GM12878 (cell line): ENCODE measurements at regions not wholly inside any gene's neighbourhood (a gene's known extent, or its start where the extent isn't known, plus 50 kb on each side); places are given as distances from the start of the nearest gene placed in this dataset.

Source experiments
- ATAC-seq: fragments of 200-7000 bp; cut with Tn5 transposase; 3 replicates; pipeline ENCODE4 v1.9.1; 2020; ENCODE audit warnings: mild to moderate bottlenecking, moderate library complexity
- BruUV-seq: library from RNA; stranded (reverse); fragments of 400-500 nt; replicated peaks from 2 replicates; lab custom pipeline; 2021; lab: Mats Ljungman, UMichigan
- CTCF ChIA-PET: fragments of 300-600 bp; sonication (Branson Sonifier 250); formaldehyde crosslinking; extraction: SDS; loops from one replicate; lab custom pipeline; 2021; ENCODE audit warnings: inconsistent platforms; lab: Yijun Ruan, JAX
- POLR2A ChIA-PET: fragments of 350-600 bp; formaldehyde crosslinking; extraction: SDS; loops from one replicate; lab custom pipeline; 2021; ENCODE audit warnings: inconsistent platforms; lab: Charles Lee
- RAD21 ChIA-PET: fragments of 300-600 bp; sonication (Branson Sonifier 250); formaldehyde crosslinking; loops from one replicate; lab custom pipeline; 2023; ENCODE audit warnings: antibody characterized with exemption; ENCODE audit not compliant: unreplicated experiment; lab: Charles Lee
- SMC1A ChIA-PET: fragments of 300-600 bp; sonication (Branson Sonifier 250); formaldehyde crosslinking; loops from one replicate; lab custom pipeline; 2023; ENCODE audit not compliant: unreplicated experiment, uncharacterized antibody; lab: Charles Lee
- DNase-seq: peaks from one replicate; pipeline ENCODE4 v3.0.0-alpha.2; 2011; ENCODE audit warnings: low read depth, low spot score
- FAIRE-seq: peaks from 3 replicates; lab custom pipeline; 2011; peaks lifted over from hg19 to GRCh38; lab: Jason Lieb, UNC
- H2AFZ ChIP-seq: 2 replicates; pipeline ENCODE4 v1.6.0; 2011; ENCODE audit warnings: low read depth, low read length, control low read depth; ENCODE audit not compliant: control insufficient read depth
- H3K27ac ChIP-seq: 2 replicates; pipeline ENCODE4 v1.5.1; 2011; ENCODE audit warnings: control low read depth; ENCODE audit not compliant: control insufficient read depth, insufficient read depth
- H3K27me3 ChIP-seq, 2 experiments: replicated peaks in 1 of 2; 2 replicates each; pipeline versions ENCODE4 v1.6.0 to v1.6.1; 2011; ENCODE audit warnings: low read length in 1 of 2; ENCODE audit not compliant: control insufficient read depth in 2 of 2, insufficient read depth in 2 of 2
- H3K36me3 ChIP-seq, 2 experiments: 2 replicates each; pipeline ENCODE4 v1.5.1; 2011; ENCODE audit warnings: low read length in 1 of 2; ENCODE audit not compliant: control insufficient read depth in 2 of 2, insufficient read depth in 2 of 2
- H3K4me1 ChIP-seq: 2 replicates; pipeline ENCODE4 v1.6.1; 2011; ENCODE audit warnings: mild to moderate bottlenecking, low read length, moderate library complexity, mixed read lengths; ENCODE audit not compliant: control insufficient read depth, insufficient read depth
- H3K4me2 ChIP-seq: 2 replicates; pipeline ENCODE4 v1.6.0; 2011; ENCODE audit warnings: control low read depth; ENCODE audit not compliant: control insufficient read depth, insufficient read depth
- H3K4me3 ChIP-seq: fragments of 200-600 bp; sonication (generic); 2 replicates; pipeline ENCODE4 v1.5.1; 2016
- H3K79me2 ChIP-seq: 2 replicates; pipeline ENCODE4 v1.6.0; 2011; ENCODE audit warnings: low read length; ENCODE audit not compliant: control insufficient read depth, insufficient read depth
- H3K9ac ChIP-seq: 2 replicates; pipeline ENCODE4 v1.8.0; 2011; ENCODE audit warnings: low read length, control low read depth, mixed read lengths; ENCODE audit not compliant: control insufficient read depth, insufficient read depth
- H3K9me3 ChIP-seq: replicated peaks from 3 replicates; pipeline ENCODE4 v1.5.1; 2011; ENCODE audit warnings: mild to moderate bottlenecking, low read length; ENCODE audit not compliant: control insufficient read depth, insufficient read depth
- H4K20me1 ChIP-seq: 2 replicates; pipeline ENCODE4 v1.6.0; 2011; ENCODE audit not compliant: control insufficient read depth, insufficient read depth
- CEBPZ ChIP-seq: fragments of 150-350 bp; IDR thresholded peaks from 2 replicates; pipeline ENCODE4 v1.6.1; 2016; ENCODE audit warnings: low read depth, low read length
- EP300 ChIP-seq, 2 experiments: fragments of 150-350 bp in 1 of 2; IDR thresholded peaks; 2 replicates each; pipeline ENCODE4 v1.6.1; 2011 to 2012; ENCODE audit warnings: low read depth in 2 of 2, low read length in 2 of 2, borderline replicate concordance in 1 of 2, improper control_type of control experiment in 1 of 2, inconsistent platforms in 1 of 2; ENCODE audit not compliant: control insufficient read depth in 1 of 2
- EZH2 ChIP-seq: IDR thresholded peaks from 2 replicates; pipeline ENCODE4 v1.6.1; 2012; ENCODE audit warnings: low read depth, mild to moderate bottlenecking, control low read depth, inconsistent platforms, low read length, borderline replicate concordance; ENCODE audit not compliant: control insufficient read depth
- FOXM1 ChIP-seq: IDR thresholded peaks from 2 replicates; pipeline ENCODE4 v1.6.1; 2012; ENCODE audit warnings: low read depth, mild to moderate bottlenecking, inconsistent platforms, low read length, moderate library complexity
- HDAC6 ChIP-seq: fragments of 200-600 bp; sonication (generic); IDR thresholded peaks from one replicate; pipeline ENCODE4 v1.8.0; 2017; ENCODE audit warnings: antibody characterized with exemption; ENCODE audit not compliant: unreplicated experiment
- HSF1 ChIP-seq: fragments of 150-350 bp; IDR thresholded peaks from 2 replicates; pipeline ENCODE4 v1.6.1; 2014; ENCODE audit warnings: mild to moderate bottlenecking, low read depth, low read length
- IRF3 ChIP-seq: fragments of 450-650 bp; IDR thresholded peaks from 2 replicates; pipeline ENCODE4 v1.6.1; 2014; ENCODE audit warnings: mild to moderate bottlenecking
- MTA3 ChIP-seq: IDR thresholded peaks from 2 replicates; pipeline ENCODE4 v1.6.1; 2012; ENCODE audit warnings: low read length, inconsistent platforms, borderline replicate concordance
- NFXL1 ChIP-seq: fragments of 450-650 bp; IDR thresholded peaks from 2 replicates; pipeline ENCODE4 v1.6.1; 2017; ENCODE audit warnings: antibody characterized with exemption, mild to moderate bottlenecking, borderline replicate concordance
- SMAD5 ChIP-seq: IDR thresholded peaks from 2 replicates; pipeline ENCODE4 v1.6.1; 2016; ENCODE audit warnings: antibody characterized with exemption, low read depth
- SP1 ChIP-seq: IDR thresholded peaks from one replicate; pipeline ENCODE4 v1.6.1; 2011; ENCODE audit warnings: low read depth, low read length
- SREBF2 ChIP-seq: IDR thresholded peaks from 2 replicates; pipeline ENCODE4 v1.6.1; 2012; ENCODE audit warnings: mild to moderate bottlenecking, low read length
- YY1 ChIP-seq: IDR thresholded peaks from 2 replicates; pipeline ENCODE4 v1.6.1; 2011; ENCODE audit warnings: low read depth, mild to moderate bottlenecking, low read length
- ZBTB11 ChIP-seq: fragments of 450-650 bp; formaldehyde crosslinking; IDR thresholded peaks from 2 replicates; pipeline ENCODE4 v1.5.0; 2022; ENCODE audit warnings: mild to moderate bottlenecking, missing genetic modification characterization
- ZNF24 ChIP-seq: fragments of 450-650 bp; IDR thresholded peaks from 2 replicates; pipeline ENCODE4 v1.6.1; 2017; ENCODE audit warnings: antibody characterized with exemption, mild to moderate bottlenecking
- ZNF384 ChIP-seq: IDR thresholded peaks from 2 replicates; pipeline ENCODE4 v1.6.1; 2012; ENCODE audit warnings: low read depth, mild to moderate bottlenecking, low read length, improper control_type of control experiment, borderline replicate concordance
- ZZZ3 ChIP-seq: IDR thresholded peaks from 2 replicates; pipeline ENCODE4 v1.6.1; 2011; ENCODE audit warnings: low read depth; ENCODE audit not compliant: control insufficient read depth, insufficient read length
- WGBS: methylation state at CpG from one replicate; pipeline ENCODE4 v1.1.6; 2016; ENCODE audit warnings: low lambda C conversion rate; ENCODE audit not compliant: insufficient replicate concordance, insufficient coverage; ENCODE audit errors: missing lambda C conversion rate; 5-methylcytosine and 5-hydroxymethylcytosine counted together
- in situ Hi-C: fragments of 300-500 bp; cut with MboI; formaldehyde crosslinking; loops from 9 replicates; pipeline ENCODE4 v1.14.3; 2018; ENCODE audit warnings: mixed read lengths
- intact Hi-C: fragments of 100-400 bp; cut with micrococcal nuclease; formaldehyde crosslinking; loops from one replicate; pipeline ENCODE4 v1.14.2; 2022; ENCODE audit not compliant: unreplicated experiment

- Histone ChIP-seq H3K79me2 (no peaks in the 10 kb centered on the region), H3K4me2 (no peak overlapping the region), H3K27me3 (no peaks in the 10 kb centered on the region), H3K4me1 (no peaks in the 10 kb centered on the region), H3K36me3 (no peaks in the 10 kb centered on the region), H4K20me1 (no peaks in the 10 kb centered on the region), H3K4me3 (no peak overlapping the region), H3K9me3 (no peaks in the 10 kb centered on the region), H3K27ac (no peak overlapping the region), H3K9ac (no peak overlapping the region), H2AFZ (no peak overlapping the region)
- WGBS: 4% methylated on average over 2 of the region's 2 CpGs
- BruUV-seq: no TSS peak
- RAD21 ChIA-PET: no interaction called here
- POLR2A ChIA-PET: no interaction called here
- FAIRE-seq: no peak
- SMC1A ChIA-PET: interaction anchor here (0.8 to 1.6 kb wide), 2 partner anchors 21 to 26 kb away, joined by 3 to 4 read pairs; no protein-coding TSS in a partner anchor
- ATAC-seq: no peak
- in situ Hi-C loops: no loop called here
- DNase-seq: no peak
- intact Hi-C loops: no loop called here
- CTCF ChIA-PET: no interaction called here
- TF ChIP-seq EP300 (IDR thresholded peaks at IDR 0.05; ENCODE audit: borderline replicate concordance in 1 of 2, control insufficient read depth in 1 of 2, low read depth in 2 of 2, low read length in 2 of 2): no peak
- TF ChIP-seq ZZZ3: no peak
- no peak for TF ChIP-seq NFXL1
- TF ChIP-seq SP1: no peak
- TF ChIP-seq YY1: no peak
- no peak for TF ChIP-seq ZBTB11
- TF ChIP-seq HSF1: no peak
- no peak for TF ChIP-seq CEBPZ
- no peak for TF ChIP-seq MTA3
- TF ChIP-seq ZNF24: no peak
- no peak for TF ChIP-seq ZNF384
- TF ChIP-seq FOXM1: no peak
- TF ChIP-seq SREBF2: no peak
- TF ChIP-seq SMAD5: no peak
- no peak for TF ChIP-seq IRF3
- no peak for TF ChIP-seq HDAC6
- TF ChIP-seq EZH2: no peak
Observed at GRCh38 chr9:21626493-21626892, 144.4 kb upstream of the IFNE start.
